ENCODE measurements at regions not wholly inside any gene's neighbourhood (a gene's known extent, or its start where the extent isn't known, plus 50 kb on each side); places are given as distances from the start of the nearest gene placed in this dataset.
"Not testable (repeated sequence)": the region's sequence is repeated elsewhere in the genome, so short reads cannot be mapped to it uniquely, and the experiment has no call there.

DNA sequence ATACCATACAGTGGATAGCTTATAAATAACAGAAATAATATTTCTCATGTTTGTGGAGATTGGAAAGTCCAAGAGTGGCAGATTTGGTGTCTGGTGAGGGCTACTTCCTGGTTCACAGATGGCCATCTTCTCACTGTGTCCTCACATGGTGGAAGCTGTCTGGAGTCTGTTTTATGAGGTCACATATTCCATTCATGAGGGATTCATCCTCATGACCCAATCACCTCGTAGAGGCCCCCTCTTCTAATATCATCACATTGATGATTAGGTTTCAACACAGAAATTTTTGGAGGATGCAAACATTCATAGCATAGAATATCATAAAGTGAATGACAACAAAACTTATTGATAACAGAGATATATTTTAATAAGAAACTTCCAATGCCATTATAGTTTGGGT lies 568.0 kb downstream of the STIM2 start:
- H3K36me3 ChIP-seq, result no peaks in the 10 kb centered on the region
- no peak overlapping the region for H3K4me3 ChIP-seq
- no peak for DNase-seq (ENCODE audit: low spot score in 2 of 2)
- intact Hi-C loops (cut with DNase I; ENCODE audit: low total_unique reads), result loop anchor here (10.0 kb wide), 1 partner anchor 136 kb away; no protein-coding TSS in a partner anchor
- H3K9me3 ChIP-seq, result no peaks in the 10 kb centered on the region
- TF ChIP-seq, protein P1, sequence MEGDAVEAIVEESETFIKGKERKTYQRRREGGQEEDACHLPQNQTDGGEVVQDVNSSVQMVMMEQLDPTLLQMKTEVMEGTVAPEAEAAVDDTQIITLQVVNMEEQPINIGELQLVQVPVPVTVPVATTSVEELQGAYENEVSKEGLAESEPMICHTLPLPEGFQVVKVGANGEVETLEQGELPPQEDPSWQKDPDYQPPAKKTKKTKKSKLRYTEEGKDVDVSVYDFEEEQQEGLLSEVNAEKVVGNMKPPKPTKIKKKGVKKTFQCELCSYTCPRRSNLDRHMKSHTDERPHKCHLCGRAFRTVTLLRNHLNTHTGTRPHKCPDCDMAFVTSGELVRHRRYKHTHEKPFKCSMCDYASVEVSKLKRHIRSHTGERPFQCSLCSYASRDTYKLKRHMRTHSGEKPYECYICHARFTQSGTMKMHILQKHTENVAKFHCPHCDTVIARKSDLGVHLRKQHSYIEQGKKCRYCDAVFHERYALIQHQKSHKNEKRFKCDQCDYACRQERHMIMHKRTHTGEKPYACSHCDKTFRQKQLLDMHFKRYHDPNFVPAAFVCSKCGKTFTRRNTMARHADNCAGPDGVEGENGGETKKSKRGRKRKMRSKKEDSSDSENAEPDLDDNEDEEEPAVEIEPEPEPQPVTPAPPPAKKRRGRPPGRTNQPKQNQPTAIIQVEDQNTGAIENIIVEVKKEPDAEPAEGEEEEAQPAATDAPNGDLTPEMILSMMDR (IDR thresholded peaks at IDR 0.05), result no peak
- TF ChIP-seq POLR2A (IDR thresholded peaks at IDR 0.05), result no peak
- no peak for TF ChIP-seq POLR2AphosphoS5 (IDR thresholded peaks at IDR 0.05)
- H3K4me1 ChIP-seq, result no peaks in the 10 kb centered on the region
- H3K27ac ChIP-seq, result no peak overlapping the region
- no peaks in the 10 kb centered on the region for H3K27me3 ChIP-seq

- intact Hi-C loops (cut with DNase I; ENCODE audit: low total_unique reads), result loop anchor here (10.0 kb wide), 1 partner anchor 135 kb away; no protein-coding TSS in a partner anchor
Measured at GRCh38 chr4:27429364-27429871, 568.8 kb downstream of the STIM2 start.

GRCh38 chr4:27442146-27442545 lies 581.5 kb downstream of the STIM2 start:
- intact Hi-C loops (cut with DNase I; ENCODE audit: low total_unique reads), result no loop called here
- TF ChIP-seq POLR2A (IDR thresholded peaks at IDR 0.05), result no peak
- H3K27me3 ChIP-seq, result no peaks in the 10 kb centered on the region
- no peak overlapping the region for H3K4me3 ChIP-seq
- no peak overlapping the region for H3K27ac ChIP-seq
- no peaks in the 10 kb centered on the region for H3K4me1 ChIP-seq
- no peaks in the 10 kb centered on the region for H3K36me3 ChIP-seq
- DNase-seq (ENCODE audit: low spot score in 2 of 2), result no peak
- H3K9me3 ChIP-seq, result no peaks in the 10 kb centered on the region

More at GRCh38 chr4:27429364-27429871, 568.8 kb downstream of the STIM2 start:
- H3K36me3 ChIP-seq, result no peaks in the 10 kb centered on the region
- DNase-seq (ENCODE audit: low spot score in 2 of 2), result no peak
- no peaks in the 10 kb centered on the region for H3K27me3 ChIP-seq
- no peak overlapping the region for H3K4me3 ChIP-seq
- H3K9me3 ChIP-seq, result peaks cover 0 to 4% of the 10 kb centered on the region in 2 donors
- no peaks in the 10 kb centered on the region for H3K4me1 ChIP-seq
- H3K27ac ChIP-seq, result no peak overlapping the region
- TF ChIP-seq POLR2A (IDR thresholded peaks at IDR 0.05), result no peak
- TF ChIP-seq POLR2AphosphoS5 (IDR thresholded peaks at IDR 0.05), result no peak
- TF ChIP-seq, protein P1 (IDR thresholded peaks at IDR 0.05), result no peak

- DNase-seq (ENCODE audit: low spot score in 2 of 2); H3K9me3 ChIP-seq; H3K4me1 ChIP-seq; intact Hi-C loops (cut with DNase I; ENCODE audit: low total_unique reads); H3K36me3 ChIP-seq; H3K4me3 ChIP-seq; H3K27ac ChIP-seq; H3K27me3 ChIP-seq: not testable (repeated sequence)
Measured at GRCh38 chr4:27442661-27443060, 582.0 kb downstream of the STIM2 start.

GRCh38 chr4:27463816-27464215 lies 603.2 kb downstream of the STIM2 start:
- DNase-seq (ENCODE audit: low spot score in 2 of 2), result no peak
- no peaks in the 10 kb centered on the region for H3K36me3 ChIP-seq
- H3K27ac ChIP-seq, result no peak overlapping the region
- H3K27me3 ChIP-seq, result no peaks in the 10 kb centered on the region
- intact Hi-C loops (cut with DNase I; ENCODE audit: low total_unique reads), result no loop called here
- H3K4me1 ChIP-seq, result no peaks in the 10 kb centered on the region
- no peak overlapping the region for H3K4me3 ChIP-seq
- TF ChIP-seq, protein P1 (IDR thresholded peaks at IDR 0.05), result no peak
- no peak for TF ChIP-seq POLR2A (IDR thresholded peaks at IDR 0.05)
- TF ChIP-seq POLR2AphosphoS5 (IDR thresholded peaks at IDR 0.05), result no peak
- no peaks in the 10 kb centered on the region for H3K9me3 ChIP-seq

DNA sequence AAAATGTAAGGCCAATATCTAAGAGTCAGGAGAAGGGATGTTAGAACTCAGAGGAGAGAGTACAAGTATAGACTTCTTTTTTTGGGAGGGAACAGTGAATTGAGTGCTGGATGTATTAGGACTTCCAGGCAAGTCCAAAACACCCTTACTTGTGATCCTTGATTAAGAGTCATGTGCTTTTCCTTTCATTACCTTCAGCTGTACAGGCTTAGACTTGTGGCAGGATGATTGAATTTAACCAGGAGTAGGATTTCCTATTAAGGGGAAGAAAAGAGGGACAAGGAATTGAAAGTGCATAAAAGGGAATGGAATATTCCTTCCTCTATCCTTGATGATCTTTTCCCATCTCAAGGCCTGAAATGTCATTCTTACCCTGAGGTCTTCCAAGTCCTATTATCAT lies 606.7 kb downstream of the STIM2 start:
- TF ChIP-seq POLR2A (IDR thresholded peaks at IDR 0.05) (no peak), POLR2AphosphoS5 (IDR thresholded peaks at IDR 0.05) (no peak)
- TF ChIP-seq, protein P1 (IDR thresholded peaks at IDR 0.05), result no peak
- Histone ChIP-seq H3K4me3 (no peak overlapping the region), H3K27ac (no peak overlapping the region), H3K36me3 (no peaks in the 10 kb centered on the region), H3K27me3 (no peaks in the 10 kb centered on the region), H3K4me1 (no peaks in the 10 kb centered on the region), H3K9me3 (no peaks in the 10 kb centered on the region)
- intact Hi-C loops (cut with DNase I; ENCODE audit: low total_unique reads), result no loop called here
- no peak for DNase-seq (ENCODE audit: low spot score in 2 of 2)
